ENCODE measurements at regions not wholly inside any gene's neighbourhood (a gene's known extent, or its start where the extent isn't known, plus 50 kb on each side); places are given as distances from the start of the nearest gene placed in this dataset.

GRCh38 chr9:26148128-26148527 is 469.9 kb upstream of the TUSC1 start:
- Histone ChIP-seq H3K4me3 (no peak overlapping the region), H3K27ac (no peak overlapping the region), H3K4me1 (no peaks in the 10 kb centered on the region), H3K36me3 (no peaks in the 10 kb centered on the region), H3K27me3 (no peaks in the 10 kb centered on the region), H3K9me3 (no peaks in the 10 kb centered on the region)
- no peak for DNase-seq (ENCODE audit: low spot score in 2 of 2)
- intact Hi-C loops (cut with DNase I; ENCODE audit: low total_unique reads) = no loop called here
- TF ChIP-seq POLR2A (IDR thresholded peaks at IDR 0.05) (no peak), POLR2AphosphoS5 (IDR thresholded peaks at IDR 0.05) (no peak), CTCF (IDR thresholded peaks at IDR 0.05) (no peak)

GRCh38 chr9:26145938-26146337 is 467.7 kb upstream of the TUSC1 start:
- Histone ChIP-seq H3K27ac (no peak overlapping the region), H3K27me3 (no peaks in the 10 kb centered on the region), H3K36me3 (no peaks in the 10 kb centered on the region), H3K4me3 (no peak overlapping the region), H3K4me1 (no peaks in the 10 kb centered on the region), H3K9me3 (no peaks in the 10 kb centered on the region)
- TF ChIP-seq POLR2AphosphoS5 (IDR thresholded peaks at IDR 0.05) = no peak
- no peak for TF ChIP-seq CTCF (IDR thresholded peaks at IDR 0.05)
- no peak for TF ChIP-seq POLR2A (IDR thresholded peaks at IDR 0.05)
- DNase-seq (ENCODE audit: low spot score in 2 of 2) = no peak
- intact Hi-C loops (cut with DNase I; ENCODE audit: low total_unique reads) = no loop called here

- H3K4me1 ChIP-seq = no peaks in the 10 kb centered on the region
- no peak for TF ChIP-seq POLR2AphosphoS5 (IDR thresholded peaks at IDR 0.05)
- TF ChIP-seq CTCF (IDR thresholded peaks at IDR 0.05) = no peak
- no peak for TF ChIP-seq POLR2A (IDR thresholded peaks at IDR 0.05)
These were observed 464.4 kb upstream of the TUSC1 start for GRCh38 chr9:26142631-26143030.

GRCh38 chr9:26142201-26142600 is 464.0 kb upstream of the TUSC1 start:
- DNase-seq (ENCODE audit: low spot score in 2 of 2) = no peak
- intact Hi-C loops (cut with DNase I; ENCODE audit: low total_unique reads) = no loop called here
- Histone ChIP-seq H3K4me1 (no peaks in the 10 kb centered on the region), H3K36me3 (no peaks in the 10 kb centered on the region), H3K27me3 (no peaks in the 10 kb centered on the region), H3K27ac (no peak overlapping the region), H3K4me3 (no peak overlapping the region), H3K9me3 (no peaks in the 10 kb centered on the region)
- TF ChIP-seq CTCF (IDR thresholded peaks at IDR 0.05) (no peak), POLR2A (IDR thresholded peaks at IDR 0.05) (no peak), POLR2AphosphoS5 (IDR thresholded peaks at IDR 0.05) (no peak)

More at GRCh38 chr9:26142631-26143030, 464.4 kb upstream of the TUSC1 start:
- intact Hi-C loops (cut with DNase I; ENCODE audit: low total_unique reads) = no loop called here
- H3K4me3 ChIP-seq = no peak overlapping the region
- no peak overlapping the region for H3K27ac ChIP-seq
- H3K36me3 ChIP-seq = no peaks in the 10 kb centered on the region
- H3K9me3 ChIP-seq = no peaks in the 10 kb centered on the region
- DNase-seq (ENCODE audit: low spot score in 2 of 2) = no peak
- H3K27me3 ChIP-seq = no peaks in the 10 kb centered on the region

- no peak for DNase-seq (ENCODE audit: low spot score in 2 of 2)
- Histone ChIP-seq H3K9me3 (no peaks in the 10 kb centered on the region), H3K36me3 (no peaks in the 10 kb centered on the region), H3K27me3 (no peaks in the 10 kb centered on the region), H3K4me1 (no peaks in the 10 kb centered on the region), H3K4me3 (no peak overlapping the region), H3K27ac (no peak overlapping the region)
- no peak for TF ChIP-seq POLR2AphosphoS5 (IDR thresholded peaks at IDR 0.05)
- TF ChIP-seq POLR2A (IDR thresholded peaks at IDR 0.05) = no peak
- no peak for TF ChIP-seq CTCF (IDR thresholded peaks at IDR 0.05)
- intact Hi-C loops (cut with DNase I; ENCODE audit: low total_unique reads) = no loop called here
These were observed 455.3 kb upstream of the TUSC1 start for GRCh38 chr9:26133537-26133936.

All from breast epithelium (tissue), 4 donors.